A549 (cell line): ENCODE measurements at regions not wholly inside any gene's neighbourhood (a gene's known extent, or its start where the extent isn't known, plus 50 kb on each side); places are given as distances from the start of the nearest gene placed in this dataset.

Source experiments
- ATAC-seq, 2 experiments: fragments of 200-7000 bp in 1 of 2; fragments of >200 bp in 1 of 2; cut with Nextera tagmentation in 1 of 2; cut with Tn5 transposase in 1 of 2; 3 replicates each; pipeline versions ENCODE4 v1.8.0 to v1.9.1; 2018 to 2020; ENCODE audit warnings: mild to moderate bottlenecking in 1 of 2, moderate library complexity in 1 of 2
- CTCF ChIA-PET: fragments of 300-600 bp; sonication (Branson Sonifier 250); formaldehyde crosslinking; extraction: SDS; loops from one replicate; lab custom pipeline; 2021; ENCODE audit warnings: antibody characterized with exemption, inconsistent platforms; lab: Yijun Ruan, JAX
- POLR2A ChIA-PET: fragments of 350-600 bp; formaldehyde crosslinking; extraction: SDS; loops from one replicate; lab custom pipeline; 2021; ENCODE audit warnings: antibody characterized with exemption, inconsistent platforms; lab: Yijun Ruan, JAX
- DNase-seq, 2 experiments: peaks; one replicate each; pipeline versions ENCODE4 v3.0.0 to v3.0.0-alpha.2; 2011 to 2016; ENCODE audit warnings: low read depth in 1 of 2, low spot score in 1 of 2
- FAIRE-seq: peaks from 2 replicates; lab custom pipeline; 2011; peaks lifted over from hg19 to GRCh38; lab: Jason Lieb, UNC
- H3K27ac ChIP-seq, 2 experiments: fragments of >200 bp; sonication (Bioruptor Twin); formaldehyde crosslinking; 3 replicates each; pipeline ENCODE4 v1.5.1; 2016 to 2017
- H3K4me1 ChIP-seq: fragments of >200 bp; sonication (Bioruptor Twin); formaldehyde crosslinking; 3 replicates; pipeline ENCODE4 v1.6.1; 2016
- H3K4me2 ChIP-seq: fragments of >200 bp; sonication (Bioruptor Twin); formaldehyde crosslinking; 3 replicates; pipeline ENCODE4 v1.6.1; 2016
- H3K4me3 ChIP-seq: fragments of >200 bp; sonication (Bioruptor Twin); formaldehyde crosslinking; 3 replicates; pipeline ENCODE4 v1.5.1; 2016
- H3K9me3 ChIP-seq: fragments of >200 bp; sonication (Bioruptor Twin); formaldehyde crosslinking; 3 replicates; pipeline ENCODE4 v1.6.1; 2016
- BHLHE40 ChIP-seq: IDR thresholded peaks from 2 replicates; pipeline ENCODE4 v1.6.1; 2012; ENCODE audit warnings: low read depth, low read length, inconsistent platforms
- CHD4 ChIP-seq: fragments of 200-600 bp; sonication (generic); IDR thresholded peaks from 2 replicates; pipeline ENCODE4 v1.6.1; 2016; ENCODE audit warnings: antibody characterized with exemption, mild to moderate bottlenecking, borderline replicate concordance
- E2F6 ChIP-seq: IDR thresholded peaks from 2 replicates; pipeline ENCODE4 v1.6.1; 2012; ENCODE audit warnings: low read depth, borderline replicate concordance
- EHF ChIP-seq: fragments of 250-450 bp; sonication (Bioruptor Pico); IDR thresholded peaks from 2 replicates; pipeline ENCODE4 v1.5.0; 2020; ENCODE audit warnings: mild to moderate bottlenecking
- EHMT2 ChIP-seq: fragments of 200-600 bp; sonication (generic); IDR thresholded peaks from 2 replicates; pipeline ENCODE4 v1.6.1; 2016; ENCODE audit warnings: antibody characterized with exemption, low read depth, mild to moderate bottlenecking, moderate library complexity
- EP300 ChIP-seq, 2 experiments: fragments of >200 bp; sonication (Bioruptor Twin); formaldehyde crosslinking; IDR thresholded peaks; 2 replicates in 1 of 2; 3 replicates in 1 of 2; pipeline ENCODE4 v1.6.1; 2016 to 2017
- FOSL2 ChIP-seq, 2 experiments: fragments of 450-650 bp in 1 of 2; fragments of >200 bp in 1 of 2; sonication (Bioruptor Twin) in 1 of 2; formaldehyde crosslinking; IDR thresholded peaks; 2 replicates each; pipeline versions ENCODE4 v1.5.0 to v1.6.1; 2016 to 2020; ENCODE audit warnings: mild to moderate bottlenecking in 1 of 2, moderate library complexity in 1 of 2
- GATA3 ChIP-seq: IDR thresholded peaks from 2 replicates; pipeline ENCODE4 v1.6.1; 2012; ENCODE audit warnings: borderline replicate concordance
- HEYL ChIP-seq: fragments of 250-450 bp; sonication (Bioruptor Pico); IDR thresholded peaks from 2 replicates; pipeline ENCODE4 v1.8.0; 2021; ENCODE audit warnings: mild to moderate bottlenecking, moderate library complexity
- HOXA7 ChIP-seq: fragments of 250-450 bp; sonication (Bioruptor Pico); IDR thresholded peaks from 2 replicates; pipeline ENCODE4 v1.5.0; 2020; ENCODE audit warnings: mild to moderate bottlenecking, moderate library complexity
- HOXB5 ChIP-seq: fragments of 250-450 bp; sonication (Bioruptor Pico); IDR thresholded peaks from 2 replicates; pipeline ENCODE4 v1.5.0; 2020; ENCODE audit warnings: mild to moderate bottlenecking, moderate library complexity
- KDM1A ChIP-seq: fragments of 200-600 bp; sonication (generic); IDR thresholded peaks from 2 replicates; pipeline ENCODE4 v1.6.1; 2016; ENCODE audit warnings: low read depth, mild to moderate bottlenecking
- MYC ChIP-seq: IDR thresholded peaks from 2 replicates; pipeline ENCODE4 v1.6.1; 2012; ENCODE audit warnings: mild to moderate bottlenecking, inconsistent platforms, low read length, improper control_type of control experiment, borderline replicate concordance
- NFE2L2 ChIP-seq: fragments of 150-350 bp; conservative IDR thresholded peaks from 2 replicates; pipeline ENCODE4 v1.6.1; 2014; ENCODE audit warnings: low read length
- NPAS2 ChIP-seq: fragments of 250-450 bp; sonication (Bioruptor Pico); IDR thresholded peaks from 2 replicates; pipeline ENCODE4 v1.8.0; 2022; ENCODE audit warnings: mild to moderate bottlenecking, moderate library complexity, borderline replicate concordance
- PHF8 ChIP-seq: fragments of 200-600 bp; sonication (generic); IDR thresholded peaks from 2 replicates; pipeline ENCODE4 v1.6.1; 2016; ENCODE audit warnings: low read depth, mild to moderate bottlenecking, antibody characterized with exemption, moderate library complexity, borderline replicate concordance
- POLR2A ChIP-seq: IDR thresholded peaks from 2 replicates; pipeline ENCODE4 v1.6.1; 2012; ENCODE audit warnings: mild to moderate bottlenecking, low read length
- POLR2AphosphoS2 ChIP-seq: conservative IDR thresholded peaks from 2 replicates; pipeline ENCODE4 v1.6.1; 2012; ENCODE audit warnings: low read length, improper control_type of control experiment, inconsistent platforms
- RAD21 ChIP-seq, 2 experiments: fragments of >200 bp in 1 of 2; sonication (Bioruptor Twin) in 1 of 2; formaldehyde crosslinking in 1 of 2; IDR thresholded peaks in 1 of 2; conservative IDR thresholded peaks in 1 of 2; 2 replicates in 1 of 2; 3 replicates in 1 of 2; pipeline ENCODE4 v1.6.1; 2012 to 2018; ENCODE audit warnings: inconsistent platforms in 1 of 2
- SMC3 ChIP-seq: fragments of >200 bp; sonication (Bioruptor Twin); formaldehyde crosslinking; IDR thresholded peaks from 3 replicates; pipeline ENCODE4 v1.6.1; 2018; ENCODE audit warnings: inconsistent platforms
- ZNF302 ChIP-seq: fragments of 250-450 bp; sonication (Bioruptor Pico); IDR thresholded peaks from 2 replicates; pipeline ENCODE4 v1.9.0; 2021; ENCODE audit warnings: inconsistent platforms, mild to moderate bottlenecking, moderate library complexity
- WGBS: methylation state at CpG from one replicate; pipeline ENCODE4 v1.1.6; 2017; ENCODE audit errors: missing lambda C conversion rate; 5-methylcytosine and 5-hydroxymethylcytosine counted together
- TF ChIP-seq, protein P1 (sequence below): fragments of >200 bp; sonication (Bioruptor Twin); formaldehyde crosslinking; IDR thresholded peaks from 3 replicates; pipeline ENCODE4 v1.5.1; 2016
- TF ChIP-seq, protein P2 (sequence below): IDR thresholded peaks from 2 replicates; pipeline ENCODE4 v1.6.1; 2012

- ChIA-PET POLR2A (no interaction called here), CTCF (no interaction called here)
- no peaks in the 10 kb centered on the region for H3K9me3 ChIP-seq
- peak in 1 of 2 experiments; percentile 45; a peak in 2 of 6 replicates for ATAC-seq
- no peak for FAIRE-seq
- H3K27ac ChIP-seq: no peak overlapping the region
- no peak overlapping the region for H3K4me2 ChIP-seq
- TF ChIP-seq E2F6 (no peak), RAD21 (conservative IDR thresholded peaks at IDR 0.05 in 1 of 2, IDR thresholded peaks at IDR 0.05 in 1 of 2) (peak in 1 of 2 experiments; percentile 25; a peak in 1 of 5 replicates), POLR2A (no peak)
- TF ChIP-seq, protein P1, sequence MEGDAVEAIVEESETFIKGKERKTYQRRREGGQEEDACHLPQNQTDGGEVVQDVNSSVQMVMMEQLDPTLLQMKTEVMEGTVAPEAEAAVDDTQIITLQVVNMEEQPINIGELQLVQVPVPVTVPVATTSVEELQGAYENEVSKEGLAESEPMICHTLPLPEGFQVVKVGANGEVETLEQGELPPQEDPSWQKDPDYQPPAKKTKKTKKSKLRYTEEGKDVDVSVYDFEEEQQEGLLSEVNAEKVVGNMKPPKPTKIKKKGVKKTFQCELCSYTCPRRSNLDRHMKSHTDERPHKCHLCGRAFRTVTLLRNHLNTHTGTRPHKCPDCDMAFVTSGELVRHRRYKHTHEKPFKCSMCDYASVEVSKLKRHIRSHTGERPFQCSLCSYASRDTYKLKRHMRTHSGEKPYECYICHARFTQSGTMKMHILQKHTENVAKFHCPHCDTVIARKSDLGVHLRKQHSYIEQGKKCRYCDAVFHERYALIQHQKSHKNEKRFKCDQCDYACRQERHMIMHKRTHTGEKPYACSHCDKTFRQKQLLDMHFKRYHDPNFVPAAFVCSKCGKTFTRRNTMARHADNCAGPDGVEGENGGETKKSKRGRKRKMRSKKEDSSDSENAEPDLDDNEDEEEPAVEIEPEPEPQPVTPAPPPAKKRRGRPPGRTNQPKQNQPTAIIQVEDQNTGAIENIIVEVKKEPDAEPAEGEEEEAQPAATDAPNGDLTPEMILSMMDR: peak; percentile 25; the same call in 2 of the 3 replicates
- TF ChIP-seq, all 56 proteins: peak for 2
- Histone ChIP-seq H3K4me1 (no peaks in the 10 kb centered on the region), H3K4me3 (no peak overlapping the region)
- peak in 1 of 2 experiments; percentile 40 for DNase-seq
Observed at GRCh38 chr5:58335518-58335917, 124.4 kb downstream of the PLK2 start.

DNA sequence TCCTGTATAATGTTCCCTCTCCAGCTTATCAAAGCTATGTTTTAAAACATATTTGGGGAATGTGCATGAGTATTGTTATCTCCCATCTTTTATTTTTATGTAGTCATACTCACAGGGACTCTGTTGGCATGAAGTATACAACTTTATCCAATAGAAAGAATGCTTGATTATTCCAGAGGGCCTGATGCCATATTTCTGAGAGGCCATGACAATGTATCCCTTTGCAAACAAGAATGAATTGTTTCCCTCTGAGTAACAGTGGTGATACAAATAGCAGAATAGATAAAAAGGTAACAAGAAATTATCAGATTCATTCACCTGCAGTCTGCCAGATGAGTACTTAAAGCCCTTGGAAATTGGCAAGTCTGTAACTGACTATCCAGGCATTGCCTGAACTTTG, 125.9 kb downstream of the PLK2 start:
- CTCF ChIA-PET: interaction anchor here (1.0 to 1.6 kb wide), 2 partner anchors 15 to 221 kb away, joined by 3 read pairs; no protein-coding TSS in a partner anchor
- ATAC-seq (no peak), DNase-seq (no peak), FAIRE-seq (peak; percentile 79)
- Histone ChIP-seq H3K9me3 (no peaks in the 10 kb centered on the region), H3K4me3 (no peak overlapping the region), H3K4me2 (no peak overlapping the region), H3K27ac (no peak overlapping the region), H3K4me1 (no peaks in the 10 kb centered on the region)
- POLR2A ChIA-PET: no interaction called here
- TF ChIP-seq NPAS2: no peak
- TF ChIP-seq, protein P2, sequence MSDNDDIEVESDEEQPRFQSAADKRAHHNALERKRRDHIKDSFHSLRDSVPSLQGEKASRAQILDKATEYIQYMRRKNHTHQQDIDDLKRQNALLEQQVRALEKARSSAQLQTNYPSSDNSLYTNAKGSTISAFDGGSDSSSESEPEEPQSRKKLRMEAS: no peak
- TF ChIP-seq HEYL (CRISPR knock-in tag): no peak
- TF ChIP-seq POLR2A: no peak
- no peak for TF ChIP-seq ZNF302 (CRISPR knock-in tag)

DNA sequence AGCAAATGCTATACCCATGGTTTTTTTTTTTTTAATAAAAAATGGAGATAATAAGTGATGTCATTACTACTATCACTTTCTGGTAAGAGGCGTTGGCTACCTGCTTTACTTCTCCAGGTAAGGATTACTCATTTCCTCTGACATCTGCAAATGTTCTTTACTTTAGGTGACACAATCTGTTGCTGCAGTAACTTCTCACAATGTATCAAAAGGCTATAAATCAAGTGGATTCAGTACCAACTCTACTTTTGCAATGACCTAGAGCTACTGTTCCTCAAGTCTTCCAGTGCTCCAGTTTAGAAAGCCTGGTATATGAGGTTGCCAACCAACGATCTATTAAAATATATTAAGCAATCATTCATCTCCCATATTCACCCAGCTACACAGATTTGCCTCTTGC, 129.1 kb downstream of the PLK2 start:
- FAIRE-seq: no peak
- Histone ChIP-seq H3K4me3 (no peak overlapping the region), H3K4me1 (no peaks in the 10 kb centered on the region), H3K27ac (no peak overlapping the region), H3K4me2 (no peak overlapping the region), H3K9me3 (no peaks in the 10 kb centered on the region)
- no peak for ATAC-seq
- no peak for DNase-seq
- ChIA-PET POLR2A (no interaction called here), CTCF (no interaction called here)
- TF ChIP-seq POLR2A: no peak
- WGBS: 48% methylated on average over 2 of the region's 2 CpGs

DNA sequence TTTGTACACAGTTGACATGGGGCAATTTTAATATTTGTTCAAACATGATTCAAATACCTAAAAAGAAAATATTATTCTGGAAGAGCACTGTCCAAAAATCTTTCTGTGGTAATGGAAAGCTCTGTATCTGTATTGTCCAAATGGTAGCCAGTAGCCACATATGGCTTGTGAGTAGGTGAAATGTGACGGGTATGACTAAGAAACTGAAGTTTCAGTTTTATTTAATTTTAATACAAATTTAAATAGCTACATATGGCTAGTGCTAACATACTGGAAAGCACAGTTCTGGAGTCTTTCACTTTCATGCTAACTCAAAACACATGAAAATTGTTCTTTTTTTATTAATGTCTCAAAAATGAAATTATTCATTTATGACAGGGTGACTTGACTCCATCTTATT, 132.6 kb downstream of the PLK2 start:
- peaks cover 6% of the 10 kb centered on the region for H3K4me1 ChIP-seq
- H3K9me3 ChIP-seq: no peaks in the 10 kb centered on the region
- H3K4me3 ChIP-seq: no peak overlapping the region
- DNase-seq (no peak), ATAC-seq (no peak), FAIRE-seq (no peak)
- TF ChIP-seq EHMT2: no peak
- TF ChIP-seq POLR2AphosphoS2: no peak
- no peak for TF ChIP-seq FOSL2 (IDR thresholded peaks at IDR 0.05)
- TF ChIP-seq FOSL2 (CRISPR knock-in tag; IDR thresholded peaks at IDR 0.05): no peak
- TF ChIP-seq HEYL (CRISPR knock-in tag): no peak
- no peak for TF ChIP-seq EHF (CRISPR knock-in tag)
- TF ChIP-seq HOXB5 (CRISPR knock-in tag): no peak
- TF ChIP-seq HOXA7 (CRISPR knock-in tag): no peak
- no peak for TF ChIP-seq NFE2L2
- no peak for TF ChIP-seq KDM1A
- no peak for TF ChIP-seq PHF8
- no peak for TF ChIP-seq CHD4
- no peak for TF ChIP-seq SMC3
- TF ChIP-seq GATA3: no peak
- no peak for TF ChIP-seq MYC
- TF ChIP-seq BHLHE40: no peak
- TF ChIP-seq EP300 (IDR thresholded peaks at IDR 0.05): no peak
- ChIA-PET CTCF (interaction anchor here (1.3 kb wide), 1 partner anchor 52 kb away, joined by 3 read pairs; no protein-coding TSS in a partner anchor), POLR2A (no interaction called here)
- H3K4me2 ChIP-seq: no peak overlapping the region
- no peak overlapping the region for H3K27ac ChIP-seq
- 84% methylated on average over 1 of the region's 1 CpG for WGBS
